ENCODE measurements at regions not wholly inside any gene's neighbourhood (a gene's known extent, or its start where the extent isn't known, plus 50 kb on each side); places are given as distances from the start of the nearest gene placed in this dataset.
A peak's percentile ranks its signal among the peaks of the same experiment; 100 is the strongest.

- no peak overlapping the region for H3K4me3 ChIP-seq (ENCODE audit: low read depth, low read length)
- no peak overlapping the region for H3K27ac ChIP-seq (ENCODE audit: low read depth, low read length)
- ChIA-PET CTCF (interaction anchor here (0.6 to 1.1 kb wide), 3 partner anchors 65 to 542 kb away, joined by 3 read pairs; no protein-coding TSS in a partner anchor), POLR2A (no interaction called here)
- H3K27me3 ChIP-seq (ENCODE audit: control insufficient read depth, insufficient read depth, low read length): no peaks in the 10 kb centered on the region
- no peaks in the 10 kb centered on the region for H3K9me3 ChIP-seq (ENCODE audit: control insufficient read depth, insufficient read depth, low read length)
- peak; percentile 53 for DNase-seq (ENCODE audit: low read depth, low spot score)
- TF ChIP-seq, protein P1, sequence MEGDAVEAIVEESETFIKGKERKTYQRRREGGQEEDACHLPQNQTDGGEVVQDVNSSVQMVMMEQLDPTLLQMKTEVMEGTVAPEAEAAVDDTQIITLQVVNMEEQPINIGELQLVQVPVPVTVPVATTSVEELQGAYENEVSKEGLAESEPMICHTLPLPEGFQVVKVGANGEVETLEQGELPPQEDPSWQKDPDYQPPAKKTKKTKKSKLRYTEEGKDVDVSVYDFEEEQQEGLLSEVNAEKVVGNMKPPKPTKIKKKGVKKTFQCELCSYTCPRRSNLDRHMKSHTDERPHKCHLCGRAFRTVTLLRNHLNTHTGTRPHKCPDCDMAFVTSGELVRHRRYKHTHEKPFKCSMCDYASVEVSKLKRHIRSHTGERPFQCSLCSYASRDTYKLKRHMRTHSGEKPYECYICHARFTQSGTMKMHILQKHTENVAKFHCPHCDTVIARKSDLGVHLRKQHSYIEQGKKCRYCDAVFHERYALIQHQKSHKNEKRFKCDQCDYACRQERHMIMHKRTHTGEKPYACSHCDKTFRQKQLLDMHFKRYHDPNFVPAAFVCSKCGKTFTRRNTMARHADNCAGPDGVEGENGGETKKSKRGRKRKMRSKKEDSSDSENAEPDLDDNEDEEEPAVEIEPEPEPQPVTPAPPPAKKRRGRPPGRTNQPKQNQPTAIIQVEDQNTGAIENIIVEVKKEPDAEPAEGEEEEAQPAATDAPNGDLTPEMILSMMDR (IDR thresholded peaks at IDR 0.05; ENCODE audit: low read depth, low read length): no peak
These were observed 215.5 kb upstream of the KCNMB2 start for GRCh38 chr3:178320456-178321351.

- ChIA-PET POLR2A (no interaction called here), CTCF (interaction anchor here (0.6 to 0.7 kb wide), 3 partner anchors 8 to 876 kb away, joined by 3 to 8 read pairs (median 3); no protein-coding TSS in a partner anchor)
- Histone ChIP-seq H3K27ac (ENCODE audit: low read depth, low read length) (no peak overlapping the region), H3K9me3 (ENCODE audit: control insufficient read depth, insufficient read depth, low read length) (no peaks in the 10 kb centered on the region), H3K4me3 (ENCODE audit: low read depth, low read length) (no peak overlapping the region), H3K27me3 (ENCODE audit: control insufficient read depth, insufficient read depth, low read length) (no peaks in the 10 kb centered on the region)
- no peak for DNase-seq (ENCODE audit: low read depth, low spot score)
- TF ChIP-seq, protein P1 (IDR thresholded peaks at IDR 0.05; ENCODE audit: low read depth, low read length): no peak
These were observed 211.9 kb upstream of the KCNMB2 start for GRCh38 chr3:178324356-178324755.

- DNase-seq (ENCODE audit: low read depth, low spot score): peak; percentile 15
- H3K9me3 ChIP-seq (ENCODE audit: control insufficient read depth, insufficient read depth, low read length): no peaks in the 10 kb centered on the region
- no peak overlapping the region for H3K4me3 ChIP-seq (ENCODE audit: low read depth, low read length)
- ChIA-PET POLR2A (no interaction called here), CTCF (interaction anchor here (1.1 to 1.3 kb wide), 3 partner anchors 62 to 1273 kb away, joined by 3 to 4 read pairs (median 4); no protein-coding TSS in a partner anchor)
- no peaks in the 10 kb centered on the region for H3K27me3 ChIP-seq (ENCODE audit: control insufficient read depth, insufficient read depth, low read length)
- H3K27ac ChIP-seq (ENCODE audit: low read depth, low read length): no peak overlapping the region
- TF ChIP-seq, protein P1 (IDR thresholded peaks at IDR 0.05; ENCODE audit: low read depth, low read length): peak; percentile 51
These were observed 210.9 kb upstream of the KCNMB2 start for GRCh38 chr3:178325330-178325729.

DNA sequence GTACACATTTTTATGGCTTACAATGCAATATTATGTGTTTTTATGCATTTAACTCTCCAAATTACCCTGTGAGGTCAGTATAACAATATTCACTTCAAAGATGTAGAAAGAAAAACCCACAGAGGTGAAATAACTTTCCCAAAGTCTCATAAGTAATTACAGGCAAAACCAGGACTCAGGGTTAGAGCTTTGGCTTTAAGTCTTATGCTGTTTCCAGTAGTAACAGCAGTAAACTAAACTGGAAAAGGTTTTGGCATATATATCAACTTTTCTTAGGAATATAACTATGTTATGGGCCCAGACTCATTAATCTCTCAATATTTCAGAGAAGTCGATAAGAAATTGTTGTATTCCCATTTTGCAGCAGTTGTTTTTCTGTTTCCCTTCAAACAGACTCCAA lies 206.3 kb upstream of the KCNMB2 start:
- no peak overlapping the region for H3K4me3 ChIP-seq (ENCODE audit: low read depth, low read length)
- CTCF ChIA-PET: no interaction called here
- H3K27ac ChIP-seq (ENCODE audit: low read depth, low read length): no peak overlapping the region
- DNase-seq (ENCODE audit: low read depth, low spot score): no peak
- no peaks in the 10 kb centered on the region for H3K27me3 ChIP-seq (ENCODE audit: control insufficient read depth, insufficient read depth, low read length)
- no peaks in the 10 kb centered on the region; the same call in none of the 2 replicates for H3K9me3 ChIP-seq (ENCODE audit: control insufficient read depth, insufficient read depth, low read length)
- POLR2A ChIA-PET: no interaction called here
- TF ChIP-seq, protein P1 (IDR thresholded peaks at IDR 0.05; ENCODE audit: low read depth, low read length): no peak

DNA sequence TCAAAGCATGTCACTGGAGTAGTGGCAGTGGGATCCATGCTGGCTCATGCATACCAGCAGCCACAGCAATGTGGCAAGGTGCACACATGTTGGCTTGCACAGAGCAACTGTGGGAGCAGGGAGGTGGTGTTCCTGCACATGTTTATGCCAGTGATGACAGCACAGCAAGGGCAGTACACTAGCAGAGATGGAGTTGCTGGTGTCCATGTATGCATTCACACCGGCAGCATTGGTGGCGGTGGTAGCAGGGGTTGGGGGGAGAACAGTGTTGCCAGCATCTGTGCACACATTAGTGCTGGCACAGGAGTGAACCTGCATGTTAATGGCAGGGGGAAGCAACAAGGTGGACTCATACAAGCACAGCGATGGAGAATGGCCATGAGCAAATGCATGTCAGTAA lies 202.0 kb upstream of the KCNMB2 start:
- Histone ChIP-seq H3K9me3 (ENCODE audit: control insufficient read depth, insufficient read depth, low read length) (no peaks in the 10 kb centered on the region; the same call in none of the 2 replicates), H3K4me3 (ENCODE audit: low read depth, low read length) (no peak overlapping the region), H3K27me3 (ENCODE audit: control insufficient read depth, insufficient read depth, low read length) (no peaks in the 10 kb centered on the region), H3K27ac (ENCODE audit: low read depth, low read length) (no peak overlapping the region)
- no peak for DNase-seq (ENCODE audit: low read depth, low spot score)
- TF ChIP-seq, protein P1 (IDR thresholded peaks at IDR 0.05; ENCODE audit: low read depth, low read length): no peak
- ChIA-PET CTCF (no interaction called here), POLR2A (no interaction called here)
